22Rv1 (cell line): ENCODE measurements at regions not wholly inside any gene's neighbourhood (a gene's known extent, or its start where the extent isn't known, plus 50 kb on each side); places are given as distances from the start of the nearest gene placed in this dataset.
"Not testable (repeated sequence)": the region's sequence is repeated elsewhere in the genome, so short reads cannot be mapped to it uniquely, and the experiment has no call there.

Experiments used
- ZFX ChIP-seq: fragments of 450-650 bp; IDR thresholded peaks from 2 replicates; pipeline ENCODE4 v1.6.1; 2017; ENCODE audit warnings: antibody characterized with exemption, borderline replicate concordance
- TF ChIP-seq, protein P1 (sequence below): fragments of 450-650 bp; IDR thresholded peaks from 2 replicates; pipeline ENCODE4 v1.5.1; 2017; ENCODE audit warnings: mild to moderate bottlenecking

DNA sequence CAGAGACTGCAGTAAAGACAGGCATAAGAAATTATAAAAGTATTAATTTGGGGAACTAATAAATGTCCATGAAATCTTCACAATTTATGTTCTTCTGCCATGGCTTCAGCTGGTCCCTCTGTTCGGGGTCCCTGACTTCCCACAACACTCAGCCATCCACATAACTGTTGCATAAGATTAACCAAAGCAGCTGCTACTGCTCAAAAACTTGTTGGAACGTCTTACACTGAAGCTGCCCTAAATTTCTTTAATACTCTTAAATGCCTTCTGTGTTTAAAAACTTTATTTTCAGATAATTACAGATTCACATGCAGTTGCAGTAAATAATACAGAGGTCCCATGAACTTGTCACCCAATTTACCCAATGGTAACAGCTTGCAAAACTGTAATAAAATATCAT lies 193.1 kb upstream of the DTNA start:
- TF ChIP-seq, protein P1, sequence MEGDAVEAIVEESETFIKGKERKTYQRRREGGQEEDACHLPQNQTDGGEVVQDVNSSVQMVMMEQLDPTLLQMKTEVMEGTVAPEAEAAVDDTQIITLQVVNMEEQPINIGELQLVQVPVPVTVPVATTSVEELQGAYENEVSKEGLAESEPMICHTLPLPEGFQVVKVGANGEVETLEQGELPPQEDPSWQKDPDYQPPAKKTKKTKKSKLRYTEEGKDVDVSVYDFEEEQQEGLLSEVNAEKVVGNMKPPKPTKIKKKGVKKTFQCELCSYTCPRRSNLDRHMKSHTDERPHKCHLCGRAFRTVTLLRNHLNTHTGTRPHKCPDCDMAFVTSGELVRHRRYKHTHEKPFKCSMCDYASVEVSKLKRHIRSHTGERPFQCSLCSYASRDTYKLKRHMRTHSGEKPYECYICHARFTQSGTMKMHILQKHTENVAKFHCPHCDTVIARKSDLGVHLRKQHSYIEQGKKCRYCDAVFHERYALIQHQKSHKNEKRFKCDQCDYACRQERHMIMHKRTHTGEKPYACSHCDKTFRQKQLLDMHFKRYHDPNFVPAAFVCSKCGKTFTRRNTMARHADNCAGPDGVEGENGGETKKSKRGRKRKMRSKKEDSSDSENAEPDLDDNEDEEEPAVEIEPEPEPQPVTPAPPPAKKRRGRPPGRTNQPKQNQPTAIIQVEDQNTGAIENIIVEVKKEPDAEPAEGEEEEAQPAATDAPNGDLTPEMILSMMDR = not testable (repeated sequence)
- TF ChIP-seq ZFX = not testable (repeated sequence)
